ENCODE measurements at regions not wholly inside any gene's neighbourhood (a gene's known extent, or its start where the extent isn't known, plus 50 kb on each side); places are given as distances from the start of the nearest gene placed in this dataset.

- peaks cover 2% of the 10 kb centered on the region for H3K27me3 ChIP-seq (ENCODE audit: insufficient read depth, poor library complexity, severe bottlenecking)
- TF ChIP-seq REST (IDR thresholded peaks at IDR 0.05; ENCODE audit: insufficient replicate concordance, low read depth) (no peak), POLR2AphosphoS5 (IDR thresholded peaks at IDR 0.05; ENCODE audit: low read depth) (no peak), SPI1 (IDR thresholded peaks at IDR 0.05; ENCODE audit: borderline replicate concordance, low read depth) (no peak), GABPA (IDR thresholded peaks at IDR 0.05; ENCODE audit: low read depth) (no peak), CTCF (IDR thresholded peaks at IDR 0.05; ENCODE audit: insufficient read depth, low read length) (no peak)
- no peak for DNase-seq (ENCODE audit: low read depth in 1 of 2, low spot score in 1 of 2)
- no peak overlapping the region for H3K27ac ChIP-seq (replicated peaks)
- H3K4me3 ChIP-seq (replicated peaks; ENCODE audit: insufficient read depth, low read length), result no peak overlapping the region
Measured at GRCh38 chr6:40038626-40039025, 104.4 kb upstream of the MOCS1 start.

- Histone ChIP-seq H3K27me3 (ENCODE audit: insufficient read depth, poor library complexity, severe bottlenecking) (no peaks in the 10 kb centered on the region), H3K27ac (replicated peaks) (no peak overlapping the region), H3K4me3 (replicated peaks; ENCODE audit: insufficient read depth, low read length) (no peak overlapping the region)
- no peak for DNase-seq (ENCODE audit: low read depth in 1 of 2, low spot score in 1 of 2)
- no peak for TF ChIP-seq GABPA (IDR thresholded peaks at IDR 0.05; ENCODE audit: low read depth)
- no peak for TF ChIP-seq POLR2AphosphoS5 (IDR thresholded peaks at IDR 0.05; ENCODE audit: low read depth)
- TF ChIP-seq SPI1 (IDR thresholded peaks at IDR 0.05; ENCODE audit: borderline replicate concordance, low read depth), result no peak
- no peak for TF ChIP-seq CTCF (IDR thresholded peaks at IDR 0.05; ENCODE audit: insufficient read depth, low read length)
- no peak for TF ChIP-seq REST (IDR thresholded peaks at IDR 0.05; ENCODE audit: insufficient replicate concordance, low read depth)
Measured at GRCh38 chr6:40037271-40037670, 103.0 kb upstream of the MOCS1 start.

GRCh38 chr6:40036186-40036585 is 101.9 kb upstream of the MOCS1 start:
- Histone ChIP-seq H3K4me3 (replicated peaks; ENCODE audit: insufficient read depth, low read length) (no peak overlapping the region), H3K27ac (replicated peaks) (no peak overlapping the region), H3K27me3 (ENCODE audit: insufficient read depth, poor library complexity, severe bottlenecking) (no peaks in the 10 kb centered on the region)
- TF ChIP-seq SPI1 (IDR thresholded peaks at IDR 0.05; ENCODE audit: borderline replicate concordance, low read depth) (no peak), GABPA (IDR thresholded peaks at IDR 0.05; ENCODE audit: low read depth) (no peak), POLR2AphosphoS5 (IDR thresholded peaks at IDR 0.05; ENCODE audit: low read depth) (no peak), CTCF (IDR thresholded peaks at IDR 0.05; ENCODE audit: insufficient read depth, low read length) (no peak), REST (IDR thresholded peaks at IDR 0.05; ENCODE audit: insufficient replicate concordance, low read depth) (no peak)
- DNase-seq (ENCODE audit: low read depth in 1 of 2, low spot score in 1 of 2), result no peak

All from HL-60 (cell line).